GM12891 (cell line): ENCODE measurements at regions not wholly inside any gene's neighbourhood (a gene's known extent, or its start where the extent isn't known, plus 50 kb on each side); places are given as distances from the start of the nearest gene placed in this dataset.

Source experiments
- PAX5 ChIP-seq: IDR thresholded peaks from 2 replicates; pipeline ENCODE4 v1.6.1; 2011; ENCODE audit warnings: low read length, moderate library complexity, mild to moderate bottlenecking; ENCODE audit not compliant: insufficient read depth, severe bottlenecking
- POLR2A ChIP-seq: IDR thresholded peaks from 2 replicates; pipeline ENCODE4 v1.6.1; 2011; ENCODE audit warnings: low read depth, low read length, control low read depth
- POLR2AphosphoS5 ChIP-seq: IDR thresholded peaks from 2 replicates; pipeline ENCODE4 v1.6.1; 2011; ENCODE audit warnings: low read depth, low read length, control low read depth
- SPI1 ChIP-seq: IDR thresholded peaks from 2 replicates; pipeline ENCODE4 v1.6.1; 2011; ENCODE audit warnings: low read depth, low read length, control low read depth
- TAF1 ChIP-seq: IDR thresholded peaks from 2 replicates; pipeline ENCODE4 v1.6.1; 2011; ENCODE audit warnings: low read depth, low read length, control low read depth

- no peak for TF ChIP-seq POLR2A
- TF ChIP-seq SPI1, result no peak
- no peak for TF ChIP-seq TAF1
- TF ChIP-seq POLR2AphosphoS5, result no peak
- no peak for TF ChIP-seq PAX5
Measured at GRCh38 chr11:115778928-115779650, 274.9 kb upstream of the CADM1 start.
